ENCODE measurements at regions not wholly inside any gene's neighbourhood (a gene's known extent, or its start where the extent isn't known, plus 50 kb on each side); places are given as distances from the start of the nearest gene placed in this dataset.
"Not testable (repeated sequence)": the region's sequence is repeated elsewhere in the genome, so short reads cannot be mapped to it uniquely, and the experiment has no call there.

GRCh38 chr10:94150541-94151184 is 156.9 kb downstream of the PLCE1 start:
- H4K20me1 ChIP-seq (ENCODE audit: insufficient read depth) = no peaks in the 10 kb centered on the region
- H3K4me1 ChIP-seq (ENCODE audit: insufficient read depth) = no peaks in the 10 kb centered on the region
- H3K27ac ChIP-seq = no peak overlapping the region
- no peak for TF ChIP-seq EZH2 (IDR thresholded peaks at IDR 0.05; ENCODE audit: insufficient read depth, poor library complexity, severe bottlenecking)
- no peak for TF ChIP-seq EZH2phosphoT487 (IDR thresholded peaks at IDR 0.05; ENCODE audit: insufficient read depth, low read depth)
- no peaks in the 10 kb centered on the region for H3F3A ChIP-seq (ENCODE audit: insufficient read depth)
- no peaks in the 10 kb centered on the region; the same call in 1 of the 2 replicates for H3K27me3 ChIP-seq (replicated peaks; ENCODE audit: insufficient read depth)
- WGBS, 2 experiments (ENCODE audit: low coverage in 1 of 2, low lambda C conversion rate in 2 of 2, missing lambda C conversion rate in 2 of 2) = 100% methylated on average over 1 of the region's 1 CpG
- H3K4me3 ChIP-seq = no peak overlapping the region
- no peaks in the 10 kb centered on the region for H3K9me2 ChIP-seq (ENCODE audit: insufficient read depth)
- H3K36me3 ChIP-seq (ENCODE audit: low read depth) = no peaks in the 10 kb centered on the region
- no peak overlapping the region for H3K9ac ChIP-seq
- no peak overlapping the region for H3K4me2 ChIP-seq (ENCODE audit: unreplicated experiment)
- no peaks in the 10 kb centered on the region for H3K9me3 ChIP-seq (ENCODE audit: low read depth)
- no peaks in the 10 kb centered on the region for H3K79me2 ChIP-seq (ENCODE audit: insufficient read depth)
- DNase-seq = no peak
- no peak overlapping the region for H2AFZ ChIP-seq
- in situ Hi-C loops (cut with MboI) = no loop called here

GRCh38 chr10:94155722-94156271 is 162.1 kb downstream of the PLCE1 start:
- H3K9ac ChIP-seq = no peak overlapping the region
- H3F3A ChIP-seq (ENCODE audit: insufficient read depth) = no peaks in the 10 kb centered on the region
- no peak overlapping the region for H3K27ac ChIP-seq
- no peaks in the 10 kb centered on the region for H3K36me3 ChIP-seq (ENCODE audit: low read depth)
- H3K9me3 ChIP-seq (ENCODE audit: low read depth) = no peaks in the 10 kb centered on the region
- H2AFZ ChIP-seq = no peak overlapping the region
- H3K9me2 ChIP-seq (ENCODE audit: insufficient read depth) = no peaks in the 10 kb centered on the region
- H4K20me1 ChIP-seq (ENCODE audit: insufficient read depth) = no peaks in the 10 kb centered on the region
- H3K4me1 ChIP-seq (ENCODE audit: insufficient read depth) = no peaks in the 10 kb centered on the region
- no peak overlapping the region for H3K4me2 ChIP-seq (ENCODE audit: unreplicated experiment)
- no peaks in the 10 kb centered on the region for H3K79me2 ChIP-seq (ENCODE audit: insufficient read depth)
- no peak for DNase-seq
- H3K4me3 ChIP-seq = no peak overlapping the region
- TF ChIP-seq EZH2 (IDR thresholded peaks at IDR 0.05; ENCODE audit: insufficient read depth, poor library complexity, severe bottlenecking) = no peak
- TF ChIP-seq EZH2phosphoT487 (IDR thresholded peaks at IDR 0.05; ENCODE audit: insufficient read depth, low read depth) = no peak
- 66 to 73% methylated on average over 4 of the region's 4 CpGs for WGBS, 2 experiments (ENCODE audit: low coverage in 1 of 2, low lambda C conversion rate in 2 of 2, missing lambda C conversion rate in 2 of 2)
- in situ Hi-C loops (cut with MboI) = no loop called here
- no peaks in the 10 kb centered on the region for H3K27me3 ChIP-seq (replicated peaks; ENCODE audit: insufficient read depth)

GRCh38 chr10:94156453-94156852 is 162.7 kb downstream of the PLCE1 start:
- Histone ChIP-seq H3K4me2 (ENCODE audit: unreplicated experiment) (no peak overlapping the region), H3K9me2 (ENCODE audit: insufficient read depth) (no peaks in the 10 kb centered on the region), H3K36me3 (ENCODE audit: low read depth) (no peaks in the 10 kb centered on the region), H3K9ac (no peak overlapping the region), H3K4me1 (ENCODE audit: insufficient read depth) (no peaks in the 10 kb centered on the region), H3K79me2 (ENCODE audit: insufficient read depth) (no peaks in the 10 kb centered on the region), H3K27ac (no peak overlapping the region), H3K9me3 (ENCODE audit: low read depth) (no peaks in the 10 kb centered on the region), H3F3A (ENCODE audit: insufficient read depth) (no peaks in the 10 kb centered on the region), H4K20me1 (ENCODE audit: insufficient read depth) (no peaks in the 10 kb centered on the region), H3K4me3 (no peak overlapping the region), H3K27me3 (replicated peaks; ENCODE audit: insufficient read depth) (no peaks in the 10 kb centered on the region), H2AFZ (no peak overlapping the region)
- in situ Hi-C loops (cut with MboI) = no loop called here
- WGBS, 2 experiments (ENCODE audit: low coverage in 1 of 2, low lambda C conversion rate in 2 of 2, missing lambda C conversion rate in 2 of 2) = 47 to 48% methylated on average over 3 of the region's 3 CpGs
- TF ChIP-seq EZH2phosphoT487 (IDR thresholded peaks at IDR 0.05; ENCODE audit: insufficient read depth, low read depth) (no peak), EZH2 (IDR thresholded peaks at IDR 0.05; ENCODE audit: insufficient read depth, poor library complexity, severe bottlenecking) (no peak)
- peak; percentile 20 for DNase-seq

- H4K20me1 ChIP-seq (ENCODE audit: insufficient read depth); H3K27me3 ChIP-seq (replicated peaks; ENCODE audit: insufficient read depth); DNase-seq; H3K4me2 ChIP-seq (ENCODE audit: unreplicated experiment); H3K9me2 ChIP-seq (ENCODE audit: insufficient read depth); H3K27ac ChIP-seq; H3K9ac ChIP-seq; H2AFZ ChIP-seq; H3F3A ChIP-seq (ENCODE audit: insufficient read depth); H3K4me3 ChIP-seq; H3K79me2 ChIP-seq (ENCODE audit: insufficient read depth); in situ Hi-C loops (cut with MboI); H3K4me1 ChIP-seq (ENCODE audit: insufficient read depth); H3K9me3 ChIP-seq (ENCODE audit: low read depth); H3K36me3 ChIP-seq (ENCODE audit: low read depth): not testable (repeated sequence)
- WGBS, 2 experiments (ENCODE audit: low coverage in 1 of 2, low lambda C conversion rate in 2 of 2, missing lambda C conversion rate in 2 of 2) = 80 to 88% methylated on average over 11 to 12 of the region's 12 CpGs
Measured at GRCh38 chr10:94165158-94165611, 171.5 kb downstream of the PLCE1 start.

All from GM23248 (cell line).